ENCODE measurements at regions not wholly inside any gene's neighbourhood (a gene's known extent, or its start where the extent isn't known, plus 50 kb on each side); places are given as distances from the start of the nearest gene placed in this dataset.
A peak's percentile ranks its signal among the peaks of the same experiment; 100 is the strongest.

DNA sequence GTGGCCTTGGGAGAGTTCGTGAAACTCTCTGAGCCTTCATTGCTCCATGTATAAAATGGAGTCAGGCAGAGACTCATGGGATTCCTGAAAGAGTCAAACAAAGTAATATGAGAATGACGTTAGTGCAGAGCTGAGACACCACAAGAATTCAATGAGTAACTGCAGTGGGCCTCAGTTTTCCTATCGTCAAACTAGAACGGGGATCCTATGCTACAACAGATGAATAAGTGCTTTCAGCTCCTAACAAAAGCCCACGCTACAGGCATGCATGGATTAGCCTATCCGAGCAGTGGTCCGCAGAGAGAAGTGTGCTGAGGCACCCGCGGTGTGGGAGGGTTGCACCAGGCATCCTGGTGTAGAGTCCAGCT lies 124.7 kb downstream of the SYF2 start:
- no peak for DNase-seq (ENCODE audit: low spot score)
- in situ Hi-C loops (cut with HindIII; ENCODE audit: low sequenced_read_pairs), result no loop called here

DNA sequence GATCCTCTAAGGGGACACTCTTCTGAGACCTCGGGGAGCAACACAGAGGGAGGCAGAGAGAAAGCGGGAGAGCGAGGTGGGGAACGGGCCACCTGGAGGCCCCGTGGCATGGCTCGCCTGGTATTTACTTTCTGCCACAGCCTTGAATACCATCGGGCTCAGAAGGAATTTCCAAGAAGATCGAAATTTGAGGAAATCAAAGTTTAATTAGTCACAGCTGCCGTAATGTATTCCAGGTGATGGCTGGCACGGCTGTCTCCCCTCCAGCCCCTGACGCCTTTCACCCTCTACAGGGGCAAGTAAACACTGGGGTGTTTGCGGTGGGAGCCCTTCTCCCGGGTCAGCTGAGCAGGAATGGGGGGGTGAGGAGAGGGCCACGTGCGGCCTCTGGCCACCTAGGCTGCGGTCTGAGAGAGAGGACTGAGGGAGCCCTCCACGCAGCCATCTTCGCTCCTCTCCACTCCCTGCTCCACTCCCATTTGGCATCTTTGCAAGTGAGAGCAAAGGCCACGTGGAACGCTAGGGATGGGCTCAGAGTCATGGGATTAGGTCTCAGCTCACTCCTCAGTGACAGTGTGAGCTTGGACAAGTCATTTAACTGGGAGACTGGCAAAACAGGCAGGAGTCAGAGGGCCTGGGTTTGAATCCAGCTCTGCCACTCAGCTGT lies 125.2 kb downstream of the SYF2 start:
- in situ Hi-C loops (cut with HindIII; ENCODE audit: low sequenced_read_pairs), result no loop called here
- DNase-seq (ENCODE audit: low spot score), result no peak

GRCh38 chr1:25106352-25106751 lies 126.0 kb downstream of the SYF2 start:
- in situ Hi-C loops (cut with HindIII; ENCODE audit: low sequenced_read_pairs), result no loop called here
- DNase-seq (ENCODE audit: low spot score), result no peak

DNA sequence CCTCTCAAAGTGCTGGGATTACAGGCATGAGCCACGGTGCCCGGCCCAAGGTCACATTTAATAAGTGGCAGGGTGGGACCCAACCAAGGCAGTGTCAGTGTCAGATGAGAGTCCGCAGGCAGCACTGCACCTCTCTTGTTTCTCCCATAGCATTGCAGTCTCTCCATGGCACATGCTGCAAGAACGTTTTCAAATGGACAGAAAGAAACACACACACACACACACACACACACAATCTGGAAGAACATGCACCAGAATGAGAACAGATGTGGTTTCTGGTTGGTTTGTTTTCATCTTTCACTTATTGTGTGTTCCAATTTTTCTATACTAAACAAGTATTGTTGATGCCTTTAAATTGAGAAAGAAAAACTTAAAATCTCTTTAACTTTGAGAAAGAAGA lies 126.5 kb downstream of the SYF2 start:
- in situ Hi-C loops (cut with HindIII; ENCODE audit: low sequenced_read_pairs), result no loop called here
- no peak for DNase-seq (ENCODE audit: low spot score)

GRCh38 chr1:25104932-25105561 lies 127.3 kb downstream of the SYF2 start:
- DNase-seq (ENCODE audit: low spot score), result no peak
- in situ Hi-C loops (cut with HindIII; ENCODE audit: low sequenced_read_pairs), result no loop called here

DNA sequence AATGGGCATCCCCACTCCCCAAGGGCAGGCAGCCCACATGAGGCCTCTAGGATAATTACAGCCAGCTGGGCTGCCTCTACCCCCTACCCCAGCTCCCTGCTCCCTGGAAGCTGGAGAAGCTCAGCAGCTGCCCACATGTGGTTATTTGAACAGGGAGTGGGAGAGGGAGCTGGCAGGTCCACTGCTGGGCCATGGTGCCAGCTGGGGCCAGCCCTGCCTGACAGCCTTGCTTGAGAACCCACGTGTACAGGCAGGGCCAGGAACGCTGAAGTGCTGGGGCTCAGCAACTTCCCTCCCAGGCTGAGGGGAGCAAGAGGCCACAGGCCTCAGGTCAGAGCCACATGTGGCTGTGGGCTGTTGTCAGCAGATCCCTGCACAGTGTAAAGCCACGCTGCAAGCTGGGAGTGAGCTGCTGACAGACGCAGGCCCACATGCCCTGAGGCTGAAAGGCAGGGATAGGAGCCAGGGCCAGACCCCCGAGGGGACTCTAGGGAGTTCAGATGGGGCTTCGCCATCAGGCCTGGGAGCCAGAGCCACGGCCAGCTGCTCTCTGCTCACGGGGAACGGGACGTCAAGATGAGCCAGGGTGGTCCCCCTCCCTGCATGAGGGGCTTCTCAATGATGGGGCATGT lies 129.0 kb downstream of the SYF2 start:
- in situ Hi-C loops (cut with HindIII; ENCODE audit: low sequenced_read_pairs), result no loop called here

DNA sequence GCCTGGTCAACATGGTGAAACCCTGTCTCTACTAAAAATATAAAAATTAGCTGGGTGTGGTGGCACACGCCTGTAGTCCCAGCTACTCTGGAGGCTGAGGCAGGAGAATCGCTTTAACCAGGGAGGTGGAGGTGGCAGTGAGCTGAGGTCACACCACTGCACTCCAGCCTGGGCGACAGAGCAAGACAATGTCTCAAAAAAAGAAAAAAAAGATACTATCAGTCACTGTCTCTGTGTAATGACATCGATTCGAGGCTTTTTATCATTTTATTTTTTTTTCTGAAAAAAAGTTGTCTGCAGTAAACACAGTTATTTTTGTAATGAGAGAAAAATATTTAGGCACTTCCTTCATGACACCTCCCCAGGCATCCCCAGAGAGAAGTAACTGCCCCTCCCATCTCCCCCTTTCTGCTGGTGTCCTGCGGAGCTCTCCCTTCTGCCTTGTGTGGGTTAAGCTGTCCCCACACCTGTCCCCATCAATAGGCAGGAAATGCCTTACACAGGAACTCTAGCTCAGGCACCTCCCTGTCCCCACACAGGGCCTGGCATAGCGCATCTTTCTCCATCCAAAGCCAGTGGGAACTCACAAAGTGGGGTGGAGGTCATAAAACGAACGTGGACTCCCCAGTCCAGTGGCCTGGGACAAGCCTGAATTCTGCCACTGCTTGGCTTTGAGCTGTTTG lies 132.0 kb downstream of the SYF2 start:
- in situ Hi-C loops (cut with HindIII; ENCODE audit: low sequenced_read_pairs), result no loop called here
- no peak for DNase-seq (ENCODE audit: low spot score)

More for the DNA sequence above, 129.0 kb downstream of the SYF2 start:
- no peak for DNase-seq (ENCODE audit: low spot score)

DNA sequence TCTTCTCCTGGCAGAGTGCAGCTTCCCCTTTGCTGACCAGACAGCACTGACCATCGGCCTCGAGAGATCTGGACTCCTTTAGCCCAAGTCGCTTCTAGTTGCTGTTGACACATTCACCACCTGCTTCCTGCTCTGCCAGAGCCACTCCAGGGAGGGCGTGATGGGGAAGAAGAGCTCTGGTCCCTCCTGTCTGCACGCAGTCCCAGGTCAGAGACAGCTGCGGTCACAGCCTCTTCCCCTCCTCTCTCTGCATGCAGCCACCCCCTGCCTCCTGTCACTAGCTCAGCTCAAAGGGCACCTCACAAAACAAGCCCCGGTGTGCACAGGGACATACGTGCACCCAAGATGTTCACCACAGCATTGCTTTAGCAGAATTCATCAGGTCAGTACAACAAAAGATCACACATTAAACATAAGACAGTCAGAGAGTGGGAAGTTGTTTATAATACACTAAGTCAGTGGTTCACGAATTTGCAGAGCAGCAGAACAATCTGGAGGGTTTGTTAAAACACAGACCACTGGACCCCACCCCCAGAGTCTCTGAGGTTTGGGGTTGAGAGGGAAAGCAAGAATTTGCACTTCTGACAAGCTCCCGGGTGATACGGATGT lies 132.9 kb downstream of the SYF2 start:
- DNase-seq (ENCODE audit: low spot score), result peak; percentile 8
- in situ Hi-C loops (cut with HindIII; ENCODE audit: low sequenced_read_pairs), result no loop called here

- in situ Hi-C loops (cut with HindIII; ENCODE audit: low sequenced_read_pairs), result no loop called here
- no peak for DNase-seq (ENCODE audit: low spot score)
These were observed 133.6 kb downstream of the SYF2 start for GRCh38 chr1:25098717-25099116.

GRCh38 chr1:25096307-25097150 lies 135.8 kb downstream of the SYF2 start:
- DNase-seq (ENCODE audit: low spot score), result no peak
- in situ Hi-C loops (cut with HindIII; ENCODE audit: low sequenced_read_pairs), result no loop called here

GRCh38 chr1:25095635-25096200 lies 136.6 kb downstream of the SYF2 start:
- in situ Hi-C loops (cut with HindIII; ENCODE audit: low sequenced_read_pairs), result no loop called here

GRCh38 chr1:25094995-25095394 lies 137.3 kb downstream of the SYF2 start:
- in situ Hi-C loops (cut with HindIII; ENCODE audit: low sequenced_read_pairs), result loop anchor here (5.0 kb wide), 1 partner anchor 53 kb away; no protein-coding TSS in a partner anchor
- DNase-seq (ENCODE audit: low spot score), result no peak

More at GRCh38 chr1:25095635-25096200, 136.6 kb downstream of the SYF2 start:
- DNase-seq (ENCODE audit: low spot score), result no peak

GRCh38 chr1:25094229-25094628 lies 138.1 kb downstream of the SYF2 start:
- in situ Hi-C loops (cut with HindIII; ENCODE audit: low sequenced_read_pairs), result loop anchor here (5.0 kb wide), 1 partner anchor 52 kb away; no protein-coding TSS in a partner anchor
- no peak for DNase-seq (ENCODE audit: low spot score)

- in situ Hi-C loops (cut with HindIII; ENCODE audit: low sequenced_read_pairs), result loop anchor here (5.0 kb wide), 1 partner anchor 49 kb away; no protein-coding TSS in a partner anchor
- no peak for DNase-seq (ENCODE audit: low spot score)
These were observed 140.6 kb downstream of the SYF2 start for GRCh38 chr1:25091658-25092057.

GRCh38 chr1:25090707-25091422 lies 141.4 kb downstream of the SYF2 start:
- no peak for DNase-seq (ENCODE audit: low spot score)
- in situ Hi-C loops (cut with HindIII; ENCODE audit: low sequenced_read_pairs), result loop anchor here (5.0 kb wide), 1 partner anchor 49 kb away; no protein-coding TSS in a partner anchor

DNA sequence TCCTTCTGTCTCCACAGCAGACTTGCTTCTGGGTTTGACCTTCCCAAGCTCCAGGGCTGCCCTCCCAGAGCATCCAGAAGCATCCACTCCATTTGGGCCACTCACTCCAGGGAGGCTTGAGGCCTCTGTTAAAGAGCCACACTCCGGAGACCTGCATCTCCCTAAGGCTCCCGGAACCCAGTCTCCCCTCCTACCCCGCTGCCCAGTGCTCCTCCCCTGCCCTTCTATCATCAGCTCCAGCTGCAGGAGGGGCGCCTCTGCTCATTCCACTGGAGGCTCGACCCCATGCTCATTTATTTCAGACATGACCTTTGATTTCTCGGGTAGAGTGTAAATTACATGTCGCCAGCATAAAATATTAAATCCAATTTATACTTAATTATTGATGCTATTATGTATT lies 142.5 kb downstream of the SYF2 start:
- in situ Hi-C loops (cut with HindIII; ENCODE audit: low sequenced_read_pairs), result loop anchor here (5.0 kb wide), 1 partner anchor 47 kb away; no protein-coding TSS in a partner anchor
- DNase-seq (ENCODE audit: low spot score), result no peak

DNA sequence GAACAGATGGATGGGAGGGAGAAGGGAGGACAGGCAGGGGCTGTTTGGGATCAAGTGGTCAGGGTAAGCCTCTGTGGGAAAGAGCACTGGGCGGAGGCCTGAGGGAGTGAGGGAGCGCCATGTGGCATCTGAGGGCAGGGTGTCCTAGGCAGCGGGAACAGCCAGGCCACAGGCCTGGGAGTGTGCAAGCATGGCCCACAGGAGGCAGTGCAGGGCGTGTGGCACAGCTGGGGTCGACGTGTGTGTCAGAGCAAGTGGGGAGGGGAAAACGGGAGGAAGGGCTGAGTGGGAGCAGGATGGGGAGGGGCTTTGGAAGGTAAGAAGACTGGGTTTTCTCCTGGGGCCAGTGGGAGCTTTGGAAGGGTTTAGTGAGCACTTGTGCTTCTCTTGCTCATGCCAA lies 143.4 kb downstream of the SYF2 start:
- in situ Hi-C loops (cut with HindIII; ENCODE audit: low sequenced_read_pairs), result no loop called here
- DNase-seq (ENCODE audit: low spot score), result no peak
